Lower lobe of right lung (tissue), 2 donors: ENCODE measurements at regions not wholly inside any gene's neighbourhood (a gene's known extent, or its start where the extent isn't known, plus 50 kb on each side); places are given as distances from the start of the nearest gene placed in this dataset.

Source experiments
- ATAC-seq, 2 donors: fragments of 200-7000 bp; cut with Tn5 transposase; one replicate each; pipeline ENCODE4 v1.9.1; 2020 to 2022; ENCODE audit warnings: mild to moderate bottlenecking in 2 of 2, moderate library complexity in 2 of 2
- DNase-seq: peaks from one replicate; pipeline ENCODE4 v3.0.0-alpha.2; 2020
- H3K27ac ChIP-seq: fragments of 200-600 bp; one replicate; pipeline ENCODE4 v1.8.0; 2022
- H3K27me3 ChIP-seq: fragments of 200-600 bp; one replicate; pipeline ENCODE4 v1.8.0; 2022; ENCODE audit warnings: low read depth
- H3K36me3 ChIP-seq: fragments of 200-600 bp; one replicate; pipeline ENCODE4 v1.8.0; 2022; ENCODE audit warnings: mild to moderate bottlenecking
- H3K4me1 ChIP-seq: fragments of 200-600 bp; one replicate; pipeline ENCODE4 v1.8.0; 2022
- H3K4me3 ChIP-seq: fragments of 200-600 bp; one replicate; pipeline ENCODE4 v1.8.0; 2022; ENCODE audit warnings: mild to moderate bottlenecking
- H3K9me3 ChIP-seq: fragments of 200-600 bp; one replicate; pipeline ENCODE4 v1.8.0; 2022
- CTCF ChIP-seq: fragments of 200-600 bp; IDR thresholded peaks from one replicate; pipeline ENCODE4 v1.8.0; 2022; ENCODE audit warnings: antibody characterized with exemption, mild to moderate bottlenecking
- intact Hi-C: fragments of 100-400 bp; cut with DNase I; formaldehyde crosslinking; loops from one replicate; pipeline ENCODE4 v1.11.0; 2022
- donor health status: DM: no; HTN: yes; CAD: no; lungs with severe emphysema.

- Histone ChIP-seq H3K36me3 (no peaks in the 10 kb centered on the region), H3K9me3 (no peaks in the 10 kb centered on the region), H3K4me1 (no peaks in the 10 kb centered on the region), H3K27me3 (peaks cover 5% of the 10 kb centered on the region), H3K27ac (no peak overlapping the region), H3K4me3 (no peak overlapping the region)
- ATAC-seq (no peak), DNase-seq (no peak)
- TF ChIP-seq CTCF = no peak
- intact Hi-C loops = no loop called here
These were observed 86.0 kb downstream of the FOXD2 start for GRCh38 chr1:47523835-47524215.

- Histone ChIP-seq H3K4me3 (no peak overlapping the region), H3K9me3 (peaks cover 4% of the 10 kb centered on the region), H3K27ac (no peak overlapping the region), H3K27me3 (peaks cover 5% of the 10 kb centered on the region), H3K36me3 (no peaks in the 10 kb centered on the region), H3K4me1 (no peaks in the 10 kb centered on the region)
- ATAC-seq (no peak), DNase-seq (no peak)
- no peak for TF ChIP-seq CTCF
- intact Hi-C loops = no loop called here
These were observed 86.4 kb downstream of the FOXD2 start for GRCh38 chr1:47524272-47524671.

DNA sequence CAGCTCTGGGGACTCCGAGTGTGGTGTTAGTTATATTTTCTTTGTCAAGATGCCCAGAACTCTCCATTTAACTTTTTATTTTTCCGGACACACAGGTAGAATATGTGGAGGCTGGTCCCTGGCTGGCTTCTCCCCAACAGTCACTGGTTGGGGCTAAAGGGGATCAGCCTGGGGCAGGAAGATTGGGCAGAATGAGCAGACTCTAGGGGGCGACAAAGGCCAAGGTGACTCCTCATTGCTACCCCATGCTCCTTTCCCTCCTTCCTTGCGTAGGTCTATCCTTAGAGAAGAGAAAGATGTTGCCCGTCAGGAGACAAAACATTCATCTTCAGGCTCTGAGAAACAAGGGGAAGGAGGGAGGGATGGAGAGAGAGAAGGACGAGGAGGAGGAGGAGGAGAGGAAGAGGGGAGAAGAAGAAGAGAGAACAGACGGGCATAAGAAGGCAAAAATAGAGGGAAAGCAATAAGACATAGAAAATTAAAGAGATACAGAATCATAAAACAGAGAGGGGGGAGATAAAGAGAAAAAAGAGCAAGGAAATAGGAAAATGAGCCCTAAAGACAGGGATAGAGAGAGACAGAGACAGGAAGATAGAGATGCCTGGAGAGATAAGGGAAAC is 89.9 kb downstream of the FOXD2 start:
- Histone ChIP-seq H3K27me3 (peaks cover 6% of the 10 kb centered on the region), H3K9me3 (peaks cover 13% of the 10 kb centered on the region), H3K4me1 (peaks cover under 1% of the 10 kb centered on the region), H3K36me3 (no peaks in the 10 kb centered on the region), H3K27ac (no peak overlapping the region), H3K4me3 (no peak overlapping the region)
- intact Hi-C loops = no loop called here
- ATAC-seq (peak; percentile 83 to 88), DNase-seq (no peak)
- TF ChIP-seq CTCF = peak; percentile 56

DNA sequence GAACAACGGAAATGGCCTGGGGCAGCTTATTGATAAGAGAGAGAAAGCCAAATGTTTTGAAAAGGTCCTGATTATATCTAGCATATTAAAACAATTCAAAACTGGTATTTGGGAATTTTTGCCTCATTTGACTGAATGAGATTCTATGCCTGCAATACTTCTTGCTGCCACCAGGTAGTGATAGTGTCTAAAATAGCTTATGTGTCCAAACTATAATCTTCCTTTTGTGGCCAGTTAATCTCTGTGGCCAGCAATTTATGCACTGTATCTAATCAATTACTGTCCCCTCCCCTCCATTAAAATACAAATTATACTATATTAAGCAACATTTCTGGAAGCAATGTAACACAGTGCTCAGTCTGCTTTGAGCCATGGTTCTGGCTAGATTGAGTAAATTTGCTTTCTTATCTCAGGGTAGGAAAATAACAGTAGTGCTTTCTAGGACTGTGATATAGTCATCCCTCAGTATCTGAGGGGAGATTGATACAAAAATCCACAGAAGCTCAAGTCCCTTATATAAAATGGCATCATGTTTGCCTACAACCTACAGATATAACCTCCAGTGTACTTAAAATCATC is 91.8 kb downstream of the FOXD2 start:
- H3K4me1 ChIP-seq = peaks cover 12% of the 10 kb centered on the region
- no peaks in the 10 kb centered on the region for H3K36me3 ChIP-seq
- intact Hi-C loops = loop anchor here (10.0 kb wide), 1 partner anchor 185 kb away; no protein-coding TSS in a partner anchor
- no peak overlapping the region for H3K4me3 ChIP-seq
- H3K9me3 ChIP-seq = peaks cover 13% of the 10 kb centered on the region
- no peak overlapping the region for H3K27ac ChIP-seq
- ATAC-seq (no peak), DNase-seq (no peak)
- H3K27me3 ChIP-seq = peaks cover 10% of the 10 kb centered on the region
- peak; percentile 43 for TF ChIP-seq CTCF

- Histone ChIP-seq H3K27me3 (peaks cover 10% of the 10 kb centered on the region), H3K4me3 (peak overlapping the region; percentile 55), H3K4me1 (peaks cover 22% of the 10 kb centered on the region), H3K9me3 (peaks cover 13% of the 10 kb centered on the region), H3K27ac (no peak overlapping the region), H3K36me3 (no peaks in the 10 kb centered on the region)
- peak; percentile 64 for ATAC-seq
- peak; percentile 47 for DNase-seq
- intact Hi-C loops = loop anchor here (10.0 kb wide), 1 partner anchor 182 kb away; no protein-coding TSS in a partner anchor
- TF ChIP-seq CTCF = no peak
These were observed 95.3 kb downstream of the FOXD2 start for GRCh38 chr1:47532921-47533792.
